Activated T-cell treated with anti-CD3 and anti-CD28 coated beads, Interleukin-2, amount 50 U/mL, for 4 hours (primary cell): ENCODE measurements at regions not wholly inside any gene's neighbourhood (a gene's known extent, or its start where the extent isn't known, plus 50 kb on each side); places are given as distances from the start of the nearest gene placed in this dataset.
A peak's percentile ranks its signal among the peaks of the same experiment; 100 is the strongest.
"Not testable (repeated sequence)": the region's sequence is repeated elsewhere in the genome, so short reads cannot be mapped to it uniquely, and the experiment has no call there.

Source experiments
- ATAC-seq, 2 donors: fragments of 200-7000 bp; cut with Tn5 transposase; one replicate each; pipeline ENCODE4 v1.10.0; 2021
- DNase-seq: peaks from one replicate; pipeline ENCODE4 v3.0.0-alpha.2; 2020
- H3K27me3 Mint-ChIP-seq: one replicate; pipeline ENCODE4 v1.8.0; 2021; ENCODE audit warnings: low read depth, mixed read lengths
- H3K36me3 Mint-ChIP-seq: one replicate; pipeline ENCODE4 v1.8.0; 2022; ENCODE audit warnings: mixed read lengths; ENCODE audit not compliant: insufficient read depth
- H3K4me1 Mint-ChIP-seq: one replicate; pipeline ENCODE4 v1.8.0; 2021; ENCODE audit warnings: low read depth, mixed read lengths
- H3K4me3 Mint-ChIP-seq: one replicate; pipeline ENCODE4 v1.8.0; 2021; ENCODE audit warnings: mild to moderate bottlenecking, moderate library complexity, mixed read lengths
- H3K9me3 Mint-ChIP-seq: one replicate; pipeline ENCODE4 v1.8.0; 2021; ENCODE audit warnings: mixed read lengths

- Mint-ChIP-seq H3K36me3 (no peaks in the 10 kb centered on the region), H3K4me1 (no peaks in the 10 kb centered on the region), H3K4me3 (no peak overlapping the region), H3K27me3 (no peaks in the 10 kb centered on the region), H3K9me3 (peaks cover 44% of the 10 kb centered on the region)
- DNase-seq: peak; percentile 2
- no peak for ATAC-seq
These were observed 380.8 kb downstream of the ALG10 start for GRCh38 chr12:34402899-34403705.

- peak; percentile 1 for DNase-seq
- peaks cover 51% of the 10 kb centered on the region for H3K9me3 Mint-ChIP-seq
- no peak for ATAC-seq
These were observed 381.5 kb downstream of the ALG10 start for GRCh38 chr12:34403706-34404376.

GRCh38 chr12:34404377-34405285 is 382.3 kb downstream of the ALG10 start:
- peak; percentile 1 for DNase-seq
- Mint-ChIP-seq H3K27me3 (no peaks in the 10 kb centered on the region), H3K9me3 (peaks cover 56% of the 10 kb centered on the region)

More at GRCh38 chr12:34403706-34404376, 381.5 kb downstream of the ALG10 start:
- H3K36me3 Mint-ChIP-seq: no peaks in the 10 kb centered on the region
- no peaks in the 10 kb centered on the region for H3K27me3 Mint-ChIP-seq
- H3K4me1 Mint-ChIP-seq: no peaks in the 10 kb centered on the region
- H3K4me3 Mint-ChIP-seq: no peak overlapping the region

GRCh38 chr12:34405286-34406227 is 383.3 kb downstream of the ALG10 start:
- H3K4me3 Mint-ChIP-seq: no peak overlapping the region
- ATAC-seq (no peak), DNase-seq (peak; percentile 1)
- H3K4me1 Mint-ChIP-seq: no peaks in the 10 kb centered on the region
- H3K9me3 Mint-ChIP-seq: peaks cover 59% of the 10 kb centered on the region
- no peaks in the 10 kb centered on the region for H3K36me3 Mint-ChIP-seq
- no peaks in the 10 kb centered on the region for H3K27me3 Mint-ChIP-seq

More at GRCh38 chr12:34404377-34405285, 382.3 kb downstream of the ALG10 start:
- Mint-ChIP-seq H3K4me3 (no peak overlapping the region), H3K4me1 (no peaks in the 10 kb centered on the region), H3K36me3 (no peaks in the 10 kb centered on the region)
- ATAC-seq: no peak

GRCh38 chr12:34406228-34406995 is 384.1 kb downstream of the ALG10 start:
- H3K4me1 Mint-ChIP-seq: no peaks in the 10 kb centered on the region
- H3K9me3 Mint-ChIP-seq: peaks cover 63% of the 10 kb centered on the region
- DNase-seq: peak; percentile 1
- ATAC-seq: no peak
- no peaks in the 10 kb centered on the region for H3K27me3 Mint-ChIP-seq
- H3K36me3 Mint-ChIP-seq: no peaks in the 10 kb centered on the region
- no peak overlapping the region for H3K4me3 Mint-ChIP-seq

- no peak overlapping the region for H3K4me3 Mint-ChIP-seq
- H3K4me1 Mint-ChIP-seq: no peaks in the 10 kb centered on the region
- H3K27me3 Mint-ChIP-seq: no peaks in the 10 kb centered on the region
- peaks cover 68% of the 10 kb centered on the region for H3K9me3 Mint-ChIP-seq
- H3K36me3 Mint-ChIP-seq: no peaks in the 10 kb centered on the region
- no peak for DNase-seq
- no peak for ATAC-seq
These were observed 384.7 kb downstream of the ALG10 start for GRCh38 chr12:34406996-34407300.

GRCh38 chr12:34407813-34408212 is 385.5 kb downstream of the ALG10 start:
- ATAC-seq (no peak), DNase-seq (no peak)
- Mint-ChIP-seq H3K36me3 (no peaks in the 10 kb centered on the region), H3K4me1 (no peaks in the 10 kb centered on the region), H3K27me3 (no peaks in the 10 kb centered on the region), H3K4me3 (no peak overlapping the region), H3K9me3 (peaks cover 64% of the 10 kb centered on the region)

DNA sequence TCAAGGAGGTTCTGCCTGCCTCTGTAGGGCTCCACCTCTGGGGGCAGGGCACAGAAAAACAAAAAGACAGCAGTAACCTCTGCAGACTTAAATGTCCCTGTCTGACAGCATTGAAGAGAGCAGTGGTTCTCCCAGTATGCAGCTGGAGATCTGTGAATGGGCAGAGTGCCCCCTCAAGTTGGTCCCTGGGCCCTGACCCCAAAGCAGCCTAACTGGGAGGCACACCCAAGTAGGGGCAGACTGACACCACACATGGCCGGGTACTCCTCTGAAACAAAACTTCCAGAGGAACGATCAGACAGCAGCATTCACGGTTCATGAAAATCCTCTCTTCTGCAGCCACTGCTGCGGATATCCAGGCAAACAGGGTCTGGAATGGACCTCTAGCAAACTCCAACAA is 409.2 kb downstream of the ALG10 start:
- peaks cover 30% of the 10 kb centered on the region for H3K9me3 Mint-ChIP-seq
- not testable (repeated sequence) for H3K36me3 Mint-ChIP-seq, ATAC-seq, H3K4me3 Mint-ChIP-seq, DNase-seq, H3K4me1 Mint-ChIP-seq, H3K27me3 Mint-ChIP-seq
